ENCODE measurements at regions not wholly inside any gene's neighbourhood (a gene's known extent, or its start where the extent isn't known, plus 50 kb on each side); places are given as distances from the start of the nearest gene placed in this dataset.

DNA sequence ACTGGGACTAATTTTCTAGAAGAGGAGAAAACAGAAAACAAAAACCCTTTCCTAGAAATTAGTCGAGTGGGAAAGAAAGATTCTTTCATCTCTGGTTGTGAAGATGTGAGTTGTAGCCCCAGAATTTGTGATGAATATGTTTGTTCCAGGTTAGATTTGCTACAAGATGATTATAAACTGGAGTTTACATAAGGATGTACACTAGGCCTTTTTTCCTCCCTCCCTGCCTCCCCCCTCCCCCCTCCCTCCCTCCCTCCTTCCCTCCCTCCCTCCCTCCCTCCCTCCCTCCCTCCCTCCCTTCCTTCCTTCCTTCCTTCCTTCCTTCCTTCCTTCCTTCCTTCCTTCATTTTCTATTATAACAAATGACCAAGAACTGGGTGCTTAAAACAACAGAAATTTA is 1502.0 kb downstream of the SI start:
- TF ChIP-seq POLR2A (IDR thresholded peaks at IDR 0.05) (no peak), CTCF (IDR thresholded peaks at IDR 0.05) (no peak)
